LoVo (cell line): ENCODE measurements at regions not wholly inside any gene's neighbourhood (a gene's known extent, or its start where the extent isn't known, plus 50 kb on each side); places are given as distances from the start of the nearest gene placed in this dataset.

ENCODE experiments used
- DNase-seq: peaks from one replicate; pipeline ENCODE4 v3.0.0-alpha.2; 2016; ENCODE audit warnings: low spot score

GRCh38 chr13:94968757-94969086 lies 256.4 kb upstream of the SOX21 start:
- DNase-seq, result no peak

- DNase-seq, result no peak
Observed at GRCh38 chr13:94968040-94968756, 255.9 kb upstream of the SOX21 start.

GRCh38 chr13:94967183-94968039 lies 255.1 kb upstream of the SOX21 start:
- no peak for DNase-seq

GRCh38 chr13:94966422-94966955 lies 254.1 kb upstream of the SOX21 start:
- no peak for DNase-seq

- no peak for DNase-seq
Observed at GRCh38 chr13:94959626-94960025, 247.3 kb upstream of the SOX21 start.

- DNase-seq, result no peak
Observed at GRCh38 chr13:94956417-94957110, 244.2 kb upstream of the SOX21 start.

GRCh38 chr13:94952787-94953186 lies 240.4 kb upstream of the SOX21 start:
- DNase-seq, result no peak

- DNase-seq, result no peak
Observed at GRCh38 chr13:94950303-94950702, 238.0 kb upstream of the SOX21 start.

GRCh38 chr13:94947965-94948371 lies 235.6 kb upstream of the SOX21 start:
- no peak for DNase-seq

GRCh38 chr13:94947392-94947791 lies 235.0 kb upstream of the SOX21 start:
- no peak for DNase-seq

- DNase-seq, result no peak
Observed at GRCh38 chr13:94946039-94946438, 233.7 kb upstream of the SOX21 start.

GRCh38 chr13:94938124-94938523 lies 225.8 kb upstream of the SOX21 start:
- DNase-seq, result no peak

- DNase-seq, result no peak
Observed at GRCh38 chr13:94936633-94937032, 224.3 kb upstream of the SOX21 start.

- no peak for DNase-seq
Observed at GRCh38 chr13:94933936-94934335, 221.6 kb upstream of the SOX21 start.

GRCh38 chr13:94933230-94933751 lies 220.9 kb upstream of the SOX21 start:
- DNase-seq, result no peak

GRCh38 chr13:94928127-94928775 lies 215.9 kb upstream of the SOX21 start:
- no peak for DNase-seq

- no peak for DNase-seq
Observed at GRCh38 chr13:94925263-94925662, 212.9 kb upstream of the SOX21 start.

GRCh38 chr13:94921181-94921580 lies 208.8 kb upstream of the SOX21 start:
- no peak for DNase-seq

GRCh38 chr13:94920578-94920977 lies 208.2 kb upstream of the SOX21 start:
- no peak for DNase-seq

- no peak for DNase-seq
Observed at GRCh38 chr13:94917824-94918223, 205.5 kb upstream of the SOX21 start.

GRCh38 chr13:94914895-94915294 lies 202.6 kb upstream of the SOX21 start:
- DNase-seq, result no peak

- DNase-seq, result no peak
Observed at GRCh38 chr13:94906605-94907004, 194.3 kb upstream of the SOX21 start.
